NCI-H1930 (cell line): ENCODE measurements at regions not wholly inside any gene's neighbourhood (a gene's known extent, or its start where the extent isn't known, plus 50 kb on each side); places are given as distances from the start of the nearest gene placed in this dataset.
A peak's percentile ranks its signal among the peaks of the same experiment; 100 is the strongest.
"Not testable (repeated sequence)": the region's sequence is repeated elsewhere in the genome, so short reads cannot be mapped to it uniquely, and the experiment has no call there.

Experiments
- DNase-seq, 2 experiments: peaks; one replicate each; lab custom pipeline; 2025; lab: John Stamatoyannopoulos, UW

- DNase-seq = no peak
Measured at GRCh38 chr4:188435381-188435780, 296.1 kb downstream of the TRIML1 start.

GRCh38 chr4:188437535-188437934 lies 298.3 kb downstream of the TRIML1 start:
- no peak for DNase-seq

- peak; percentile 48 to 67 for DNase-seq
Measured at GRCh38 chr4:188438391-188438824, 299.2 kb downstream of the TRIML1 start.

GRCh38 chr4:188439641-188440311 lies 300.5 kb downstream of the TRIML1 start:
- peak in 1 of 2 experiments; percentile 3 for DNase-seq

- no peak for DNase-seq
Measured at GRCh38 chr4:188444500-188444899, 305.3 kb downstream of the TRIML1 start.

- not testable (repeated sequence) for DNase-seq
Measured at GRCh38 chr4:188448996-188449395, 309.8 kb downstream of the TRIML1 start.

GRCh38 chr4:188450571-188450970 lies 311.3 kb downstream of the TRIML1 start:
- DNase-seq = no peak

- DNase-seq = no peak
Measured at GRCh38 chr4:188452097-188452496, 312.9 kb downstream of the TRIML1 start.

- DNase-seq = no peak
Measured at GRCh38 chr4:188454575-188454974, 315.3 kb downstream of the TRIML1 start.

- no peak for DNase-seq
Measured at GRCh38 chr4:188455062-188455752, 316.0 kb downstream of the TRIML1 start.

- no peak for DNase-seq
Measured at GRCh38 chr4:188459381-188459780, 320.1 kb downstream of the TRIML1 start.

- no peak for DNase-seq
Measured at GRCh38 chr4:188463909-188464308, 324.7 kb downstream of the TRIML1 start.

- no peak for DNase-seq
Measured at GRCh38 chr4:188466001-188466400, 326.8 kb downstream of the TRIML1 start.

- DNase-seq = no peak
Measured at GRCh38 chr4:188484256-188484655, 345.0 kb downstream of the TRIML1 start.

GRCh38 chr4:188485906-188486305 lies 346.7 kb downstream of the TRIML1 start:
- no peak for DNase-seq

GRCh38 chr4:188492886-188493285 lies 353.6 kb downstream of the TRIML1 start:
- DNase-seq = no peak

- DNase-seq = no peak
Measured at GRCh38 chr4:188495169-188495568, 355.9 kb downstream of the TRIML1 start.

GRCh38 chr4:188511431-188511830 lies 372.2 kb downstream of the TRIML1 start:
- DNase-seq = no peak

- DNase-seq = no peak
Measured at GRCh38 chr4:188532751-188533150, 393.5 kb downstream of the TRIML1 start.

GRCh38 chr4:188534297-188534696 lies 395.1 kb downstream of the TRIML1 start:
- no peak for DNase-seq

GRCh38 chr4:188534917-188535316 lies 395.7 kb downstream of the TRIML1 start:
- DNase-seq = no peak

GRCh38 chr4:188536826-188537225 lies 397.6 kb downstream of the TRIML1 start:
- no peak for DNase-seq

GRCh38 chr4:188550296-188550695 lies 411.1 kb downstream of the TRIML1 start:
- no peak for DNase-seq

GRCh38 chr4:188551156-188551555 lies 411.9 kb downstream of the TRIML1 start:
- DNase-seq = no peak
